GM20431 (cell line): ENCODE measurements at regions not wholly inside any gene's neighbourhood (a gene's known extent, or its start where the extent isn't known, plus 50 kb on each side); places are given as distances from the start of the nearest gene placed in this dataset.
"Not testable (repeated sequence)": the region's sequence is repeated elsewhere in the genome, so short reads cannot be mapped to it uniquely, and the experiment has no call there.

Experiments used
- in situ Hi-C: fragments of 300-500 bp; cut with MseI, MboI; formaldehyde crosslinking; loops from one replicate; pipeline ENCODE4 v1.15.0; 2020; ENCODE audit warnings: low sequenced_read_pairs; ENCODE audit not compliant: unreplicated experiment

DNA sequence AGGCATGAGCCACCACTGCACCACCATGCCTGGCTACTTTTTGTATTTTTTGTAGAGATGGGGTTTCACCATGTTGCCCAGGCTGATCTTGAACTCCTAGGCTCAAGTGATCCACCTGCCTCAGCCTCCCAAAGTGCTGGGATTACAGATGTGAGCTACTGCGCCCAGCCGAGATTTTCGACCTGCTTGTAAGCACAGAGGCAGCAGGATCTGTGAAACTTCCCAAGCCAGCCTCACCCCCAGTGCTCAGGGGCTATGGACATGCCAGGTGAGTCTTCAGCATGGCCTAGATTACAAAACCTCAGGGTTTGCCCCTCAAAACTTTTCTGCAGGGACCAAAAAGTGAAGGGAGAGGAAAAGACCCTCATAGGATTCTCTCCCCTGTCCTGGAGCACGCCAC, 145.0 kb upstream of the KCNG1 start:
- in situ Hi-C loops = not testable (repeated sequence)

- in situ Hi-C loops = no loop called here
These were observed 143.6 kb upstream of the KCNG1 start for GRCh38 chr20:51166489-51166888.

- in situ Hi-C loops = no loop called here
These were observed 142.2 kb upstream of the KCNG1 start for GRCh38 chr20:51165131-51165530.

- in situ Hi-C loops = no loop called here
These were observed 141.8 kb upstream of the KCNG1 start for GRCh38 chr20:51164731-51165130.

GRCh38 chr20:51163996-51164600, 141.2 kb upstream of the KCNG1 start:
- in situ Hi-C loops = no loop called here

DNA sequence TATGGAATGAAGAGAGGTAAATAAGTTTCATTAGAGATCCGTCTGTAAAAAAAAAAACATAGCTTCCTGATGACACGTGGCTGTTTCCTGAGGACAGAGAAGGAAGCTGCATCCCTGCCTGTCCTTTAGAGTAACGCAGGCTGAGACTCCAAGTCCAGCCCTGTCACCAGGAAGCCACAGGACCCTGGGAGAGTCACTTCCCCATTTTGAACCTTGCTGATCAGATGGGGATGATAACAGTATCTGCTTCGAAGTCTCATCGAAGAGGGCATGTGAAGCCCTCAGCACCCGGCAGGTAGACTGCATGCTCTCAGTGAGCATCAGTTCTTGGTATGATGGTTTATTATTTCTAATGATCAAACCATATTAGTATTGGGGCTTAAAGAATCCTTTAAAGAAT, 139.1 kb upstream of the KCNG1 start:
- in situ Hi-C loops = no loop called here

GRCh38 chr20:51160821-51161220, 137.9 kb upstream of the KCNG1 start:
- in situ Hi-C loops = no loop called here

DNA sequence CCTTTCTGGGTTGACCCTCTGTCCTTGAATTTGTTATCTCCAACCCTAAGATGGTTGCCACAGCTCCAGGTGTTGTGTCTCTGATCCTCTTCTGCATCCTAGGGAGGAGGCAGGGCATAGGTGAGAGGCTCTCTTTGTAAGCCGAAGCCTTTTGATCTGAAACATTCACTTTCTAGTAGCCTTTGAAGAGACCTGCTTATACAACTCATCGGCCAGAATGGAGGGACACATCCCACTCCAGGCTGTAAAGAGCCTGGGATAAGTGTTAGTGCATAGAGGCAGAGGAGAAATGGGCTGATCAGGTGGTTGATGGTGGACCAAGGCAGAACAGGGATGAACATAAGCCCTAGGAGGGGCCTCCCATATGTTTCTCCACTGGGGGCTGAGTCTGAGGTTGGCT, 137.1 kb upstream of the KCNG1 start:
- in situ Hi-C loops = no loop called here

DNA sequence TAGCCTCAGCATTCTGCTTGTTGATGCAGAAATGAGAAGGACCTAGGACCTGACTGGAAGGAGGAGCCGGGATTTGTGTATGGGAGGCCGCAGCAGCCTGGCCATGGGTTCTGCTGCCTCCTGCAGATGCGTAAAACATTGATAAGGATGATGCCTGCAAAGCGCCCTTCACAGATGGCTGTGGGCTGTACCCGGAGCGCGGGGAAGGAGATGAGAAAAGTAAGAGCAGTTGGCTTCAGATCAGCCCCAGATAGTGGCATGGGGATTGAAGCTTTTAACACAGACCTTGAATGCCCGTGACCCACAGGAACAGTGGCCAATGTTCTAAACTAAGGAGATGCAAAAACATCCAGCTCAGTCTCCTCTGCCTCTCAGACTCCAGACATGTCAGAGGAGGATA, 136.4 kb upstream of the KCNG1 start:
- in situ Hi-C loops = no loop called here

DNA sequence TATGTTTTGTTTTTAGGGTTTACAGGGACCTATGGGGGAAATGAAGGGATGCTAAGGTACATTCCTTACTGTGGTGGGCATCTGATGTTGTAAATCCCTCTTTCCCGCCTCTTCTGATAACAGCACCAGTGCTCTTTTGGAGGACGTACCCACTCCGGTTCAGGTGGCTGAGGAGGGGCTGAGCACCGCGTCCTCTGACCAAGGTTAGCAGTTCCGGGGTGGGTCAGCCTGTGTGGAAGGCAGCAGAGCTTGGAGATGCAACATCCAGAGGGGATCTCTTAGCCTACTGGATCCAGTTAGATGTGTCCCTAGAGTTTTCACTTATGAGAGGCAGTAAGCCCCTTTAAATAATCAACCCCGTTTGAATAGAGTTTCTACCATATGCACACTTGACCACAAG, 135.3 kb upstream of the KCNG1 start:
- in situ Hi-C loops = no loop called here

DNA sequence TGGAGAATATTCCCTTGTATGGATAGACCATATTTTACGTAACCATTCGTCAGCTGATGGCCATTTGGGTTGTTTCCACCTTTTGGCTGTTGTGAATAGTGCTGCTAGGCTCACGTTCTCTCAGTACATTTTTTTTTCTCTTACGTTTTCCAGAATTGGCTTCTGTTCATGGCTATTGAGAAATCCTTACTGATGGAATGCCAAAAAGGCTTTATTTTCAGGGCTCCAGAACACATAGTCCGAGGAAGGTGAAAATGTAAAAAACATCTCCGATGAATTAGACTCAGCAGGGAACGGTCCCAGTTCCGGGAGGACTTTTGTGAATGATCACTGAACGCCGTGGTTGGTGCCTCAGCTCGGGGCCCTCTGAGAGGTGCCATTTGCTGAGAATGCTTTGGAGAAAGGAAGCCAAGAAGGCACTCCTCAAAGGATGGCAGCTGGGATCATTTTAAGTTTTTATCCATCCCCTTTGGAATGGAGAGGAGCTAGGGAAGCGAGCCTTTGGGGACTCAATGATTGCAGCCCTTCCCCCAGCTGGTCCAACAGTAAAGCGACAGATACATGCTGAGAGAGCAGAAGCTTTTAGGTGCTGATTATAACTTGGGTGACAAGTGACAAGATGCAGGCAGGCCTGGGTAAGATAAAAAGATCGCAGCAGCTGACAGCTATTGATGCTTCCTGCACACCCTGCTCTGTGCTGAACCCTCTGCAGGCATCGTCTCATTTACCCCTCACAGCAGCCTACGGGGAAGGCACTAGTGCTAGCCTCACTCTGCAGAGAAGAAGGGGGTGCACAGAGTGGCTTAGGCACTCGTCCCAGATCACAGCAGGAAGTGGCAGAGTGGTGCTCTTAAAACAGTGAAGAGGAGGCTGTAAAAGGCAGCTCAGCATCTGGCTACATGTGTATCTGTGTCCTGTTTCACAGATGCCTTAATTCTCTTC, 133.4 kb upstream of the KCNG1 start:
- in situ Hi-C loops = no loop called here

DNA sequence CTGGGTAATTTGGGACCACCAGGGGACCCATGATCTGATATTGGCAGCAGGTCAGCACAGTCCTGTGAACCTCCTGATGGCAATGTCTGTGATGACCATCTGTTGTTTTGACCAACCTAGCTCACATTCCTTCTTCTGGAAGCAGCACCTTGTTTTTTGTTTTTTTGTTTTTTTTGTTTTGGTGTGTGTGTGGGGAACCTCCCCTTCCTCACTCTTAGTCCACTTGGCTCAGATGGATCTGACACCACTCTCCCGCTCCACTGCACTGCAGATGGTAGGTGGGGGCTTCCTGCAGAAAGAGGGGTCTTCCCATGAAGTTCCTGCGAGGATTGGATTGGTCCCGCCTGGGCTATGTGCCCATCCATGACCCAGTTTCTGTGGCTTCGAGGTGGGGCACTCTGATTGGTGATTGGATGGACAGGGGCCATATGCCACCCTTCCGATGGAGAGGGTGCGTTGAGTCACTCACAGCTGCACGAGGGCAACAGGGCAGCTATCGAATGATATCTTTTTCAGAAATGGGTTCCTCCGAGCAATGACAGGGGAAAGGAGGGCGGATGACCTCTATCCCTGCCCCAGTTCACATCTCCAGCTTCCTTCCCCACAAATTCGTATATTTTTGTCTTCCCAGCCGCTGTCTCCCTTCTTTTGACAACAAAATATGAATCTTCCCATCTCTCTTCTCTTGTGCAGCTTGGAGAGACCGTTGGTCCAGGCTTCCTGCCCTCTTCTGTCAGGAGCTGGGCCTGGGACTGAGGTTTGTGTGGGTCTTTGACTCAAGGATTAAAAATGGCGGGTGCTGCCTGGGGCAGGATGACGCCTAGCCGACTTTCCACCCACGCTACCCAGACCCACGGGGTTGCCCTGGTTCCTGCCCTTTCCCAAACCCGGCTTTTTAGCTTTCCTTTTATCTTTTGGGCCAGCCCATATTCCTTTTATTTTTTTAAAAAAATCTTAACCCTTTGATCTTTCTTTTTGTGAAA, 132.1 kb upstream of the KCNG1 start:
- in situ Hi-C loops = no loop called here

DNA sequence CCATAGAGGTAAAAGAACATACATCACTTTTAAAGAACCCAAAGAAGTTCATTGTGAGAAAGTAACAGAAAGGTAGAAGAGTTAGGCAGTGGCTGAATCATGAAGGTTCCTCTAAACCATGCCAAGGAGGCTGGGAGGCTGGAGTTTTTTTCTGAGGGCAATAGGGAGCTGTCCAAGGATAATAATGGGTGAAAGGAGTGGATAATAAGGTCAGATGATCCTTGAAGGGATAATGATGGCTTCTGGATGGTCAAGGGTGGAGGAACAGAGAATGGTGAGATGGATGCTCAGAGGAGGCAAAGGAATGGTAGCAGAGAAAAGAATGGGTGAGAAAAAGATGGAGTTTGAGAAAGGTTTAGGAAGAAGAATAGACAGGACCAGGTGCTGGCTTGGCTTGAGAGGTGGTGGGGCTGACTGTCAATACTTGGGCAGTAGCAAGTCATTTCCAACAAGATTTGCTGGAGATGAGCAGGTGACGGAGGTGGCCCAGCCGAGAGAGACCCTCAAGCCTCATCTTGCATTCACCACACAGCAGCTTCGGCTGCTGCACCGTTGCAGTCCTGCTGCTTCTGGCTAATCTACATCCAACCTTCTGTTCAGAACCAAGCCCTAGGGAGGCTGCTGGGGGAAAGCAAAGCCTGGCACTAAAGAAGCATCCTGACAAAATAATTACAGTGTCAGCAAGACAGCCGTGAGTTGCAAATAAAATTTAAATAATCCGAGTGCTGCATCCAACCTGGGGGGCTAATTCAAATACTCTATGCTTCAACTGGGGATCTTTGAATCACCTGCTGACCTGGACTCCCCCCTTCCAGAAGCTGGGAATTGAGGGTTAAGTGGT, 131.2 kb upstream of the KCNG1 start:
- in situ Hi-C loops = no loop called here

- in situ Hi-C loops = no loop called here
These were observed 126.0 kb upstream of the KCNG1 start for GRCh38 chr20:51148941-51149340.

GRCh38 chr20:51144476-51144875, 121.6 kb upstream of the KCNG1 start:
- in situ Hi-C loops = no loop called here

GRCh38 chr20:51143652-51144051, 120.7 kb upstream of the KCNG1 start:
- in situ Hi-C loops = no loop called here

GRCh38 chr20:51142448-51142847, 119.5 kb upstream of the KCNG1 start:
- in situ Hi-C loops = no loop called here

GRCh38 chr20:51140671-51141070, 117.8 kb upstream of the KCNG1 start:
- in situ Hi-C loops = no loop called here

DNA sequence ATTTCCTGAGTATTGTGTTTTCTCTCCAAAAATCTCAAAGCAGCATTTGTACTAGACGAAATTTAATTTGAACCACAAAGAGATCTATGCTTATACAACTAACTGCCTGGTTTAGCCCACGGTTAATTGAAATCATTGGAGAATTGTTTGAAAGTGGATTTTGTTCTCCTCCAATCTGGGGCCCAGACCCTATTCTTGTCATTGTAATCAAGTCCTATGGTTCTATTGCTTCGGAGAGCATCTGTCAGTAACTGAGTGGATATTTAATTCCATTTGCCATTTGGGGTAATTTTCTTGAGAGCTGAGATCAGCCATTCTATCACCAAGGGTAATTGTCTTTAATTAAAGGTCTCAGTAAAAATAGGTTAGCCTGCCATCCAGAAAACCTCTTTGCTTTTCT, 117.0 kb upstream of the KCNG1 start:
- in situ Hi-C loops = no loop called here

DNA sequence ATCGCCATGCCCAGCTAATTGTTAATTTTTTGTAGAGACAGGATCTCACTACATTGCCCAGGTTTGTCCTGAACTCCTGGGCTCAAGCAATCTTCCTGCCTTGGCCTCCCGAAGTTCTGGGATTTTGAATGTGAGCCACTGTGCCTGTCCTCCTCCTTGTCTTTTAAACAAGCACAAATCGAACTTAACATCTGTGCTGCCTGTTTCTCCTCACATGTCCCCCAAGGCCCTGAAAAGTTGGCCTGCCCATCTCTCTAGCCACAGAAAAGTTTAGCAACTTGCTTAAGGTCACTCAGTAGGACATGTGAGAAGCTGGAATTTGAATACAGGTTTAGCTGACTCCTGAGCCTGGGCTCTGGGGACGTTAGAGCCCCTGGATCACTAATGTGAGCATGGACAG, 115.7 kb upstream of the KCNG1 start:
- in situ Hi-C loops = no loop called here
